GM23338 (cell line): ENCODE measurements at regions not wholly inside any gene's neighbourhood (a gene's known extent, or its start where the extent isn't known, plus 50 kb on each side); places are given as distances from the start of the nearest gene placed in this dataset.

Experiments
- ATAC-seq: fragments of 200-7000 bp; cut with Tn5 transposase; 3 replicates; pipeline ENCODE4 v1.9.1; 2020
- DNase-seq: peaks from one replicate; pipeline ENCODE4 v3.0.0-alpha.2; 2015; ENCODE audit warnings: low spot score
- H2AFZ ChIP-seq: fragments of 200-600 bp; sonication (generic); 2 replicates; pipeline ENCODE4 v1.8.0; 2016; ENCODE audit warnings: antibody characterized with exemption, mild to moderate bottlenecking, moderate library complexity
- H3F3A ChIP-seq: fragments of 200-600 bp; sonication (generic); replicated peaks from 2 replicates; pipeline ENCODE4 v1.8.0; 2017; ENCODE audit warnings: antibody characterized with exemption, mixed run types, low read depth
- H3K27ac ChIP-seq: fragments of 200-600 bp; sonication (generic); 2 replicates; pipeline ENCODE4 v1.6.1; 2016; ENCODE audit warnings: low read depth
- H3K27me3 ChIP-seq: fragments of 200-600 bp; sonication (generic); 2 replicates; pipeline ENCODE4 v1.8.0; 2016; ENCODE audit warnings: mild to moderate bottlenecking, mixed run types, moderate library complexity; ENCODE audit not compliant: insufficient read depth
- H3K36me3 ChIP-seq: fragments of 200-600 bp; sonication (generic); 2 replicates; pipeline ENCODE4 v1.8.0; 2016; ENCODE audit warnings: mild to moderate bottlenecking; ENCODE audit not compliant: insufficient read depth
- H3K4me1 ChIP-seq: fragments of 200-600 bp; sonication (generic); 2 replicates; pipeline ENCODE4 v1.8.0; 2016; ENCODE audit warnings: mild to moderate bottlenecking, moderate library complexity; ENCODE audit not compliant: insufficient read depth
- H3K4me2 ChIP-seq: fragments of 200-600 bp; sonication (generic); 2 replicates; pipeline ENCODE4 v1.7.1; 2017; ENCODE audit warnings: mixed run types
- H3K4me3 ChIP-seq: fragments of 200-600 bp; sonication (generic); 2 replicates; pipeline ENCODE4 v1.6.1; 2016; ENCODE audit warnings: mixed run types
- H3K79me2 ChIP-seq: fragments of 200-600 bp; sonication (generic); replicated peaks from 2 replicates; pipeline ENCODE4 v1.8.0; 2017; ENCODE audit warnings: mild to moderate bottlenecking; ENCODE audit not compliant: insufficient read depth
- H3K9me2 ChIP-seq: fragments of 200-600 bp; sonication (generic); 2 replicates; pipeline ENCODE4 v1.8.0; 2017; ENCODE audit not compliant: insufficient read depth
- H4K20me1 ChIP-seq: fragments of 200-600 bp; sonication (generic); replicated peaks from 2 replicates; pipeline ENCODE4 v1.8.0; 2017; ENCODE audit warnings: mild to moderate bottlenecking; ENCODE audit not compliant: insufficient read depth
- H3K27ac Mint-ChIP-seq: 2 replicates; pipeline ENCODE4 v1.8.0; 2020; ENCODE audit warnings: inconsistent platforms, mild to moderate bottlenecking, moderate library complexity, mixed read lengths
- H3K27me3 Mint-ChIP-seq: 3 replicates; pipeline ENCODE4 v1.8.0; 2022; ENCODE audit warnings: low read depth, mild to moderate bottlenecking, moderate library complexity, mixed read lengths, inconsistent platforms; ENCODE audit not compliant: insufficient read depth, poor library complexity
- H3K36me3 Mint-ChIP-seq: 3 replicates; pipeline ENCODE4 v1.8.0; 2021; ENCODE audit warnings: low read depth, mild to moderate bottlenecking, inconsistent platforms, moderate library complexity, mixed read lengths
- H3K4me1 Mint-ChIP-seq: 3 replicates; pipeline ENCODE4 v1.8.0; 2020; ENCODE audit warnings: mild to moderate bottlenecking, inconsistent platforms, mixed read lengths
- H3K4me3 Mint-ChIP-seq: 3 replicates; pipeline ENCODE4 v1.8.0; 2021; ENCODE audit warnings: moderate library complexity, mild to moderate bottlenecking, inconsistent platforms, mixed read lengths
- H3K9me3 Mint-ChIP-seq: 3 replicates; pipeline ENCODE4 v1.8.0; 2020; ENCODE audit warnings: moderate library complexity, mild to moderate bottlenecking, inconsistent platforms, mixed read lengths
- CREB1 ChIP-seq: fragments of 250-450 bp; sonication (Bioruptor Pico); IDR thresholded peaks from 2 replicates; pipeline ENCODE4 v1.5.0; 2020; ENCODE audit warnings: low read depth, mild to moderate bottlenecking, moderate library complexity
- EZH2 ChIP-seq: fragments of 200-600 bp; sonication (generic); IDR thresholded peaks from one replicate; pipeline ENCODE4 v1.8.0; 2017; ENCODE audit warnings: antibody characterized with exemption, mild to moderate bottlenecking, low read depth; ENCODE audit not compliant: unreplicated experiment
- EZH2phosphoT487 ChIP-seq: fragments of 200-600 bp; sonication (generic); IDR thresholded peaks from one replicate; pipeline ENCODE4 v1.8.1; 2018; ENCODE audit warnings: antibody characterized with exemption; ENCODE audit not compliant: unreplicated experiment
- JUNB ChIP-seq: IDR thresholded peaks from one replicate; pipeline ENCODE4 v1.6.1; 2016; ENCODE audit warnings: antibody characterized with exemption; ENCODE audit not compliant: unreplicated experiment
- NANOG ChIP-seq: IDR thresholded peaks from 2 replicates; pipeline ENCODE4 v1.6.1; 2016; ENCODE audit warnings: antibody characterized with exemption, borderline replicate concordance
- ZNF114 ChIP-seq: fragments of 250-450 bp; sonication (Bioruptor Pico); IDR thresholded peaks from 2 replicates; pipeline ENCODE4 v1.5.0; 2020; ENCODE audit warnings: mild to moderate bottlenecking, moderate library complexity
- ZNF331 ChIP-seq: fragments of 250-450 bp; sonication (Bioruptor Pico); IDR thresholded peaks from 2 replicates; pipeline ENCODE4 v1.5.0; 2020; ENCODE audit warnings: low read depth, mild to moderate bottlenecking, moderate library complexity
- TF ChIP-seq, protein P1 (sequence below): fragments of 250-450 bp; sonication (Bioruptor Pico); IDR thresholded peaks from 2 replicates; pipeline ENCODE4 v1.5.0; 2020; ENCODE audit warnings: mild to moderate bottlenecking, moderate library complexity
- TF ChIP-seq, protein P2 (sequence below), 2 experiments: fragments of 200-600 bp in 1 of 2; sonication (generic) in 1 of 2; conservative IDR thresholded peaks; 2 replicates each; pipeline versions ENCODE4 v1.5.1 to v1.6.1; 2016 to 2017; ENCODE audit warnings: antibody characterized with exemption in 2 of 2, low read depth in 2 of 2, mild to moderate bottlenecking in 2 of 2, moderate library complexity in 1 of 2

DNA sequence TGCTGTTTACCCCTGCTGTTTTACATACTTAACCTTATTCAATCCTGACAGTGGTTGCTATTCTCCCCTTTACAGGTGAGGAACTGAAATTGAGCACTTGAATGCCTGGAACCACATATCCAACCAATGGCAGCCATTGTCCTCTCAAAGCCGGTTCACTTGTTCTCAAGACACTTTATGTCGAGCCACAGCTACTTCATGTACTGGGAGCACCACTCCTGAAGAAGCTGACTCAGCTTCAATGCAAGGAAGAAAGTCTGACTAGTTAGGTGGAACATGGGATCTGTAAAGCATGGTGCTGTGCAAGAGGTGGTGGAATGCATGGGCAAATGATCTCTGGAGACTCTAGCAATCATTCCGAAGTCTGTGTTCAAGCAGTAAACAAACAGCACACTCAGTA lies 113.9 kb upstream of the CPM start (continued):
- TF ChIP-seq, protein P1, sequence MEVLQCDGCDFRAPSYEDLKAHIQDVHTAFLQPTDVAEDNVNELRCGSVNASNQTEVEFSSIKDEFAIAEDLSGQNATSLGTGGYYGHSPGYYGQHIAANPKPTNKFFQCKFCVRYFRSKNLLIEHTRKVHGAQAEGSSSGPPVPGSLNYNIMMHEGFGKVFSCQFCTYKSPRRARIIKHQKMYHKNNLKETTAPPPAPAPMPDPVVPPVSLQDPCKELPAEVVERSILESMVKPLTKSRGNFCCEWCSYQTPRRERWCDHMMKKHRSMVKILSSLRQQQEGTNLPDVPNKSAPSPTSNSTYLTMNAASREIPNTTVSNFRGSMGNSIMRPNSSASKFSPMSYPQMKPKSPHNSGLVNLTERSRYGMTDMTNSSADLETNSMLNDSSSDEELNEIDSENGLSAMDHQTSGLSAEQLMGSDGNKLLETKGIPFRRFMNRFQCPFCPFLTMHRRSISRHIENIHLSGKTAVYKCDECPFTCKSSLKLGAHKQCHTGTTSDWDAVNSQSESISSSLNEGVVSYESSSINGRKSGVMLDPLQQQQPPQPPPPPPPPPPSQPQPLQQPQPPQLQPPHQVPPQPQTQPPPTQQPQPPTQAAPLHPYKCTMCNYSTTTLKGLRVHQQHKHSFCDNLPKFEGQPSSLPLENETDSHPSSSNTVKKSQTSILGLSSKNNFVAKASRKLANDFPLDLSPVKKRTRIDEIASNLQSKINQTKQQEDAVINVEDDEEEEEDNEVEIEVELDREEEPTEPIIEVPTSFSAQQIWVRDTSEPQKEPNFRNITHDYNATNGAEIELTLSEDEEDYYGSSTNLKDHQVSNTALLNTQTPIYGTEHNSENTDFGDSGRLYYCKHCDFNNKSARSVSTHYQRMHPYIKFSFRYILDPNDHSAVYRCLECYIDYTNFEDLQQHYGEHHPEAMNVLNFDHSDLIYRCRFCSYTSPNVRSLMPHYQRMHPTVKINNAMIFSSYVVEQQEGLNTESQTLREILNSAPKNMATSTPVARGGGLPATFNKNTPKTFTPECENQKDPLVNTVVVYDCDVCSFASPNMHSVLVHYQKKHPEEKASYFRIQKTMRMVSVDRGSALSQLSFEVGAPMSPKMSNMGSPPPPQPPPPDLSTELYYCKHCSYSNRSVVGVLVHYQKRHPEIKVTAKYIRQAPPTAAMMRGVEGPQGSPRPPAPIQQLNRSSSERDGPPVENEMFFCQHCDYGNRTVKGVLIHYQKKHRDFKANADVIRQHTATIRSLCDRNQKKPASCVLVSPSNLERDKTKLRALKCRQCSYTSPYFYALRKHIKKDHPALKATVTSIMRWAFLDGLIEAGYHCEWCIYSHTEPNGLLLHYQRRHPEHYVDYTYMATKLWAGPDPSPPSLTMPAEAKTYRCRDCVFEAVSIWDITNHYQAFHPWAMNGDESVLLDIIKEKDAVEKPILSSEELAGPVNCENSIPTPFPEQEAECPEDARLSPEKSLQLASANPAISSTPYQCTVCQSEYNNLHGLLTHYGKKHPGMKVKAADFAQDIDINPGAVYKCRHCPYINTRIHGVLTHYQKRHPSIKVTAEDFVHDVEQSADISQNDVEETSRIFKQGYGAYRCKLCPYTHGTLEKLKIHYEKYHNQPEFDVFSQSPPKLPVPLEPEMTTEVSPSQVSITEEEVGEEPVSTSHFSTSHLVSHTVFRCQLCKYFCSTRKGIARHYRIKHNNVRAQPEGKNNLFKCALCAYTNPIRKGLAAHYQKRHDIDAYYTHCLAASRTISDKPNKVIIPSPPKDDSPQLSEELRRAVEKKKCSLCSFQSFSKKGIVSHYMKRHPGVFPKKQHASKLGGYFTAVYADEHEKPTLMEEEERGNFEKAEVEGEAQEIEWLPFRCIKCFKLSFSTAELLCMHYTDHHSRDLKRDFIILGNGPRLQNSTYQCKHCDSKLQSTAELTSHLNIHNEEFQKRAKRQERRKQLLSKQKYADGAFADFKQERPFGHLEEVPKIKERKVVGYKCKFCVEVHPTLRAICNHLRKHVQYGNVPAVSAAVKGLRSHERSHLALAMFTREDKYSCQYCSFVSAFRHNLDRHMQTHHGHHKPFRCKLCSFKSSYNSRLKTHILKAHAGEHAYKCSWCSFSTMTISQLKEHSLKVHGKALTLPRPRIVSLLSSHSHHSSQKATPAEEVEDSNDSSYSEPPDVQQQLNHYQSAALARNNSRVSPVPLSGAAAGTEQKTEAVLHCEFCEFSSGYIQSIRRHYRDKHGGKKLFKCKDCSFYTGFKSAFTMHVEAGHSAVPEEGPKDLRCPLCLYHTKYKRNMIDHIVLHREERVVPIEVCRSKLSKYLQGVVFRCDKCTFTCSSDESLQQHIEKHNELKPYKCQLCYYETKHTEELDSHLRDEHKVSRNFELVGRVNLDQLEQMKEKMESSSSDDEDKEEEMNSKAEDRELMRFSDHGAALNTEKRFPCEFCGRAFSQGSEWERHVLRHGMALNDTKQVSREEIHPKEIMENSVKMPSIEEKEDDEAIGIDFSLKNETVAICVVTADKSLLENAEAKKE: no peak

DNA sequence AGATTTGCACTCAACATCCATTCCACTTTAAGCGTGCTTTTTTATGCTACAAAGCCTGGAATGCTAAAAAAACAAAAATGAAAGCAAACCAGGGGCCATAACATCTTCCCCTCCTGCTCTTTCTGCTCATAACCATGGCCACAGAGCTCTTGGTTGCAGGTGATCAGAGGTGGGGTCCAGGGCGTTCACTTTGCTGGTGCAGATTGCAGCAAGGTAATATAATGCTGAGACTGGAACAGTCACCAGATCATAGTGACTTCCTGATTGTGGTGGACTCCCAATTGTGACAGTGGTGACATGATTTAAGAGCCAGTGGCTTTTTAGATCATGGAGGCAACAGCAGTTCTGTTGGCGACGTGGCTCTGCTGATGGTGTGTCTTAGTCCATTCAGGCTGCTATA lies 115.0 kb upstream of the CPM start:
- no peak overlapping the region for H3K27ac Mint-ChIP-seq
- Histone ChIP-seq H3F3A (no peaks in the 10 kb centered on the region), H3K9me2 (peaks cover 18% of the 10 kb centered on the region; the same call in 1 of the 2 replicates), H3K36me3 (no peaks in the 10 kb centered on the region), H3K79me2 (no peaks in the 10 kb centered on the region), H3K27me3 (no peaks in the 10 kb centered on the region), H3K4me1 (peaks cover 9% of the 10 kb centered on the region), H3K27ac (no peak overlapping the region), H4K20me1 (no peaks in the 10 kb centered on the region), H3K4me3 (no peak overlapping the region), H3K4me2 (no peak overlapping the region), H2AFZ (no peak overlapping the region)
- no peak overlapping the region for H3K4me3 Mint-ChIP-seq
- peaks cover 2% of the 10 kb centered on the region for H3K27me3 Mint-ChIP-seq
- peaks cover 3% of the 10 kb centered on the region; the same call in 1 of the 3 replicates for H3K9me3 Mint-ChIP-seq
- DNase-seq (no peak), ATAC-seq (no peak)
- no peaks in the 10 kb centered on the region for H3K36me3 Mint-ChIP-seq
- peaks cover 21% of the 10 kb centered on the region for H3K4me1 Mint-ChIP-seq
- no peak for TF ChIP-seq CREB1
- TF ChIP-seq, protein P1: no peak
- no peak for TF ChIP-seq EZH2phosphoT487
- TF ChIP-seq, protein P2, sequence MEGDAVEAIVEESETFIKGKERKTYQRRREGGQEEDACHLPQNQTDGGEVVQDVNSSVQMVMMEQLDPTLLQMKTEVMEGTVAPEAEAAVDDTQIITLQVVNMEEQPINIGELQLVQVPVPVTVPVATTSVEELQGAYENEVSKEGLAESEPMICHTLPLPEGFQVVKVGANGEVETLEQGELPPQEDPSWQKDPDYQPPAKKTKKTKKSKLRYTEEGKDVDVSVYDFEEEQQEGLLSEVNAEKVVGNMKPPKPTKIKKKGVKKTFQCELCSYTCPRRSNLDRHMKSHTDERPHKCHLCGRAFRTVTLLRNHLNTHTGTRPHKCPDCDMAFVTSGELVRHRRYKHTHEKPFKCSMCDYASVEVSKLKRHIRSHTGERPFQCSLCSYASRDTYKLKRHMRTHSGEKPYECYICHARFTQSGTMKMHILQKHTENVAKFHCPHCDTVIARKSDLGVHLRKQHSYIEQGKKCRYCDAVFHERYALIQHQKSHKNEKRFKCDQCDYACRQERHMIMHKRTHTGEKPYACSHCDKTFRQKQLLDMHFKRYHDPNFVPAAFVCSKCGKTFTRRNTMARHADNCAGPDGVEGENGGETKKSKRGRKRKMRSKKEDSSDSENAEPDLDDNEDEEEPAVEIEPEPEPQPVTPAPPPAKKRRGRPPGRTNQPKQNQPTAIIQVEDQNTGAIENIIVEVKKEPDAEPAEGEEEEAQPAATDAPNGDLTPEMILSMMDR (conservative IDR thresholded peaks at IDR 0.05; ENCODE audit: low read depth in 2 of 2): no peak
- TF ChIP-seq EZH2: no peak
- no peak for TF ChIP-seq JUNB
- no peak for TF ChIP-seq ZNF114 (CRISPR knock-in tag)
- no peak for TF ChIP-seq ZNF331 (CRISPR knock-in tag)
- no peak for TF ChIP-seq NANOG
